RKO (cell line): ENCODE measurements at regions not wholly inside any gene's neighbourhood (a gene's known extent, or its start where the extent isn't known, plus 50 kb on each side); places are given as distances from the start of the nearest gene placed in this dataset.
A peak's percentile ranks its signal among the peaks of the same experiment; 100 is the strongest.

Source experiments
- DNase-seq: peaks from one replicate; pipeline ENCODE4 v3.0.0-alpha.2; 2016; ENCODE audit warnings: low spot score

- peak; percentile 66 for DNase-seq
Measured at GRCh38 chr5:147037515-147038205, 159.1 kb upstream of the PPP2R2B start.

- DNase-seq = no peak
Measured at GRCh38 chr5:147040856-147041255, 162.3 kb upstream of the PPP2R2B start.

GRCh38 chr5:147044572-147045273 is 166.2 kb upstream of the PPP2R2B start:
- DNase-seq = no peak

GRCh38 chr5:147045290-147045689 is 166.7 kb upstream of the PPP2R2B start:
- DNase-seq = no peak

- no peak for DNase-seq
Measured at GRCh38 chr5:147046281-147046680, 167.7 kb upstream of the PPP2R2B start.

- DNase-seq = no peak
Measured at GRCh38 chr5:147046894-147047293, 168.3 kb upstream of the PPP2R2B start.

- no peak for DNase-seq
Measured at GRCh38 chr5:147049764-147050163, 171.2 kb upstream of the PPP2R2B start.

GRCh38 chr5:147050172-147050571 is 171.6 kb upstream of the PPP2R2B start:
- no peak for DNase-seq

- peak; percentile 1 for DNase-seq
Measured at GRCh38 chr5:147051193-147051592, 172.6 kb upstream of the PPP2R2B start.

- DNase-seq = no peak
Measured at GRCh38 chr5:147052519-147052918, 174.0 kb upstream of the PPP2R2B start.

GRCh38 chr5:147055089-147055826 is 176.7 kb upstream of the PPP2R2B start:
- no peak for DNase-seq

- DNase-seq = no peak
Measured at GRCh38 chr5:147055850-147056566, 177.5 kb upstream of the PPP2R2B start.

- no peak for DNase-seq
Measured at GRCh38 chr5:147057051-147057450, 177.8 kb upstream of the STK32A start.

- no peak for DNase-seq
Measured at GRCh38 chr5:147061431-147061830, 173.4 kb upstream of the STK32A start.

GRCh38 chr5:147062427-147062826 is 172.4 kb upstream of the STK32A start:
- DNase-seq = no peak

- no peak for DNase-seq
Measured at GRCh38 chr5:147063943-147064342, 170.9 kb upstream of the STK32A start.

GRCh38 chr5:147065071-147065470 is 169.8 kb upstream of the STK32A start:
- no peak for DNase-seq

- no peak for DNase-seq
Measured at GRCh38 chr5:147068998-147069397, 165.8 kb upstream of the STK32A start.

- no peak for DNase-seq
Measured at GRCh38 chr5:147072622-147073021, 162.2 kb upstream of the STK32A start.

- no peak for DNase-seq
Measured at GRCh38 chr5:147073098-147073497, 161.7 kb upstream of the STK32A start.

GRCh38 chr5:147075187-147075586 is 159.6 kb upstream of the STK32A start:
- no peak for DNase-seq

- DNase-seq = no peak
Measured at GRCh38 chr5:147080391-147080790, 154.4 kb upstream of the STK32A start.
